GM12875 (cell line): ENCODE measurements at regions not wholly inside any gene's neighbourhood (a gene's known extent, or its start where the extent isn't known, plus 50 kb on each side); places are given as distances from the start of the nearest gene placed in this dataset.

Experiments used
- H3K4me3 ChIP-seq: one replicate; pipeline ENCODE4 v1.5.1; 2011; ENCODE audit warnings: low read depth, low read length, control low read depth
- TF ChIP-seq, protein P1 (sequence below): IDR thresholded peaks from 2 replicates; pipeline ENCODE4 v1.5.1; 2011; ENCODE audit warnings: low read depth, mild to moderate bottlenecking, control low read depth, inconsistent platforms, low read length, moderate library complexity, borderline replicate concordance; ENCODE audit not compliant: insufficient read depth

DNA sequence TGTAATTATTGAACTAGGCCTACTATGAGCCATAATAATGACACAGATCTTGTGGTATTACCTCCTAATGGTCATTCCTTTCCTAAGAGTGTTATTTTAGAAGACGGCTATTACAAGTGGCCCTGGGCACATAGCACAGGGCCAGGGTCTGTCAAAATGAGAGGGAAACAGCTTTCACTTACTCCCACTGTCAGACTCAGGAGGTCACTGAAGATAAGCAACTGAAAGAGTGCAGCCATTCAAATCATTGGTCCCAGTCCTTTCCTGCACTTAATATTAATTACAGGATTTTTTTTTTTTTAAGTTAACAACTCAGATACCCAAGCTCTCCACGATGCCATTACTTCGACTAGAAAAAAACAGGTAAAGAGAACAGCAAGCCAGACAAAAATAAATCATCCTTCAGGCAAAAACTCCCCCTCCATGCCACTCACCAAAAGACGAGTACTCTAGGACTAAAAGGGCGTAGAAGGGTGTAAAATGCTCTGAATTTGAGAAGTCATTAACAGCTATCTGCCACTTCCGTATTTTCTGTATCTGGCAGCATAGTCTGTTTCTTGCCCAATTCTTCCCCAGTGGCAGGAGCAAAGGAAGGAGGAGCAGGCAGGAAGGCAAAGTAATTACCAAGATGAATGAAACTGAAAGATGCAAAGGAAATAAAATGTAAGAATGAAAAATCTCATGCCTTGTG, 87.4 kb downstream of the ZNF608 start:
- H3K4me3 ChIP-seq = no peak overlapping the region
- TF ChIP-seq, protein P1, sequence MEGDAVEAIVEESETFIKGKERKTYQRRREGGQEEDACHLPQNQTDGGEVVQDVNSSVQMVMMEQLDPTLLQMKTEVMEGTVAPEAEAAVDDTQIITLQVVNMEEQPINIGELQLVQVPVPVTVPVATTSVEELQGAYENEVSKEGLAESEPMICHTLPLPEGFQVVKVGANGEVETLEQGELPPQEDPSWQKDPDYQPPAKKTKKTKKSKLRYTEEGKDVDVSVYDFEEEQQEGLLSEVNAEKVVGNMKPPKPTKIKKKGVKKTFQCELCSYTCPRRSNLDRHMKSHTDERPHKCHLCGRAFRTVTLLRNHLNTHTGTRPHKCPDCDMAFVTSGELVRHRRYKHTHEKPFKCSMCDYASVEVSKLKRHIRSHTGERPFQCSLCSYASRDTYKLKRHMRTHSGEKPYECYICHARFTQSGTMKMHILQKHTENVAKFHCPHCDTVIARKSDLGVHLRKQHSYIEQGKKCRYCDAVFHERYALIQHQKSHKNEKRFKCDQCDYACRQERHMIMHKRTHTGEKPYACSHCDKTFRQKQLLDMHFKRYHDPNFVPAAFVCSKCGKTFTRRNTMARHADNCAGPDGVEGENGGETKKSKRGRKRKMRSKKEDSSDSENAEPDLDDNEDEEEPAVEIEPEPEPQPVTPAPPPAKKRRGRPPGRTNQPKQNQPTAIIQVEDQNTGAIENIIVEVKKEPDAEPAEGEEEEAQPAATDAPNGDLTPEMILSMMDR = no peak

DNA sequence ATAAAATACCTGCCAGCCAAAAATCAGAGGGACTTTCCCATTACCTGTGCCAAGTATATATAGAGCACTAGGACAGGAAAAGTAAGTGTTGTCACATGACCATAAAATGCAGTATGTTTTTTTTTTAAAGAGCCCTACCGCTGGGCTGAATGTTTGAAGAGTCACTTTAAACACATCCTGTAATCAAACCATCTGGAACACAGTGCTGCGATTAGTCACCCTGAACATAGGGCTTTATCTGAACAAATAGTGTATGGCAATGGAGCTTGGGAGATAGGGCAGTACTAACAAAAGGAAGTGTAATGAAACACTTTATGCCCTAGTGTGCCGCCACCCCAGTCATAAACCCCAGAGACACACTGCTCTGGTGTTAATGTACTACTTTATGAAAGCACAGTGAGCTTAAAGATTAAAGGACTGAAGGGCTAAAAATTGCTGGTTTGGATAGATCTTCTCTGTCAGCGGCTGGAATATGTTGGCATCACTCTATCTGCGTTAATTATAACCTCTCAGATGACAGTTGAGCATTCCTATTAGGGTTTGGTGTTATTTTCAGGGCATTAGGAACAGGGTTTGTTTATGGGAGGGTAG, 90.4 kb downstream of the ZNF608 start:
- TF ChIP-seq, protein P1 = no peak
- no peak overlapping the region for H3K4me3 ChIP-seq

DNA sequence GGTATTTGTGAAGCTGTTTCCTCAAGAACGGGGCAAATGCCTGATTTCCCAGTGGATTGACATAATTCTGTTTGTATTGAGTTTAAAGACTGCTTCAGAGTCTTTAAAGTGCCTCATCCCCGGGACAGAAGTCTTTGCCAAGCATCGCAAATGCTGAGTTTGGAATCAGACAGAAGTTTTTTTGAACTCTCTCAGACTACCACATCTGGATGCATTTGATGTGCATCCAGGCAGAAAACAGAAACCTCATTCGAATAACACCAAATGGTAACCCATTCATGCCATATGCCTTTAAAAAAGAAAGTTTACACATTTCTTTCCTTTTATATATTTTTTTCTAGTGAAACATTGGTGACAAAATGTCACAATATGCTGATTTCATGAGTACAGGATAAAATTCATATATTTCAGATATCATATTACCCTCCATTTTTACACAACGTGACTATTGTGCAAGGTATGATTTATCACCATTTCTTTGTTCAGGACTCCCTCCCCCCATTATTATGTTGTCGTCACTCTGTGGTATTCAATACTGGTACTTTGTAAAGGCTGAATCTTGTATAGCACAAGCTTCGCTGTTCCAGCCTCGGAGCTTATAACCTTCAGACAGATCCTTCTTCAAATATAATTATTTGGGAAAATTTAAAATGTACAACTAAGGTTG, 91.1 kb downstream of the ZNF608 start:
- no peak overlapping the region for H3K4me3 ChIP-seq
- TF ChIP-seq, protein P1 = no peak

DNA sequence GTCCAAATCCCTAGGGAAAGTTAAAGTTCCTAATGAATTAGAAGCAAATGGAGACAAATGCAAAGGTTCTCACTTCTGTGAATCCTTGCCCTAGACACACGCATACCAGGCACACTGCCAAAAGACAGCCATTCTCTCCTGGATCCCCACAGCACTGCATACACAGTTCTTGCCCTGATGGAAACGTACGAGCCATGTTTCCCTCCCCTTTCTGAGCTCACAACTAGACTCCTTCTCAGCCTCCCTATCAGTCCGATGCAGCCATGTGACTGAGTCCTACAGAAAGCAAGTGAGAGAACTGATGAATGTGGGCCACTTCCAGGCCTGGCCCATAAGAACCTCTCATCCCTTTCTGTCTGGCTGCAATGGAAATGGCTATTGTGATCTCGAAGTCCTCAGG, 92.0 kb downstream of the ZNF608 start:
- TF ChIP-seq, protein P1 = no peak
- H3K4me3 ChIP-seq = no peak overlapping the region

DNA sequence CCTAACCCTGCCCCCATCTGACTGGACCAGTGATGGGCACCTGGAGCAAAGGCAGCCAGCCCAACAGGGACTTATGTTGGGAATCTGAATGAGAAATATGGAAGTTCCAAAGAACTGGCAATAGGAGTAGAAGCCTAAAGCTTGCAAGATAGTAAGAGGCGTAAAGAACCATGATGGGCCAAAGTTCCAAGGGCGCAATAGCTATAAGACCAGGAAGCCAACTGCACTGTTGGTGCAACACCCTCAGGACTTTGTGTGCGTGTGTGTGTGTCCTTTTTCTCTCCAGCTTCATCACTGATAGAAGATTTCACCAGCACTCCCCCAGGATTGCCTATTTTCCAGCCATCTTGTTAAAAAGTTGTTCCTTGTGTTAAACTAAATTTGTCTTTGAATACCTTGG, 92.8 kb downstream of the ZNF608 start:
- TF ChIP-seq, protein P1 = no peak
- H3K4me3 ChIP-seq = no peak overlapping the region

DNA sequence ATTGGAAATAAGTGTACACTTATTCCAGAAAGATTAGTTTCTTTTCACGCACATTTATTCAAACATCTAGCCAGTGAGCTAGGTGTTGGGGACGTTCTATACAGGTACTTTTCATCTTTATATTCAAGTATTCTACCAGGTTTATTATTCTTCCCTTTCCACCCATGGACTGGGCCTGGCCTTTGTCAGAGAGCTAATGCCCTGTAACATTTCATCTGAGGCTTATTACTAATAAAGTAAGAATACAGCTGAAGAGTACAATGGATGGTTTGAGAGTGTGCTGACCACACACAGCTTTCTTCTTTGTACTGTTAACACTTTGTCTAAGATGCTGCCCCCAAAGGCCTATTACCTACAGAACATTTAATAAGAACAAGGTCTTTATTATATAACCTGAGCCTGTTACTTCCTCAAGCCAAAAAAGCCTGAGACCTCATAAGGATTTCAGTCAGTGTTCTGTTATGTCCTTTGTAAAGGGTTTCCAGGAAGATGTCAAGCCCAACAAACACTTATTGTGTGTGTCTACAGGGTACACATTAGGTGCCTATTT, 93.5 kb downstream of the ZNF608 start:
- no peak overlapping the region for H3K4me3 ChIP-seq
- TF ChIP-seq, protein P1 = no peak
